HG03469 (cell line): ENCODE measurements at regions not wholly inside any gene's neighbourhood (a gene's known extent, or its start where the extent isn't known, plus 50 kb on each side); places are given as distances from the start of the nearest gene placed in this dataset.
"Not testable (repeated sequence)": the region's sequence is repeated elsewhere in the genome, so short reads cannot be mapped to it uniquely, and the experiment has no call there.

ENCODE experiments used
- ATAC-seq: cut with Tn5 transposase; IDR thresholded peaks from one replicate; pipeline ENCODE4 v1.9.1; 2021; ENCODE audit warnings: mild to moderate bottlenecking, moderate library complexity, moderate number of reproducible peaks; ENCODE audit not compliant: unreplicated experiment

DNA sequence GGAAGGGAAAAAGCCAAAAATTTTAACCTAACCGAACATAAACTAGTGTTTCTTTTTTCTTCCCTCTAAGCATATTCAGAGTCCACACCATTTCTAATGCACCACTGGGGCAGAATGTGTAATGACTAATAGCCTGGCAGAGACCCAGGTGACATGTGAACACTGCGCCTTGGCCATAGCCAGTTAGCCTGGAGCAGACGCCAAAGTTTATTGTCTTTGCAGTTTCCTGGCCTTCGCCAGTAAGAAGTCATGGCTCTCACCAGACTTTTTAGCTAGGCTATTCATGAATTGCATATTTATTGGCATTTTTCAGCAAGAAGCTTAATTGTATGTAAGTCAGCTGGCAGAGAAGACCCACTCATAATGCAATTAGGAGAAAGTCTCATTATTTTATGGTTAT, 182.8 kb upstream of the SLC27A6 start:
- ATAC-seq: no peak

DNA sequence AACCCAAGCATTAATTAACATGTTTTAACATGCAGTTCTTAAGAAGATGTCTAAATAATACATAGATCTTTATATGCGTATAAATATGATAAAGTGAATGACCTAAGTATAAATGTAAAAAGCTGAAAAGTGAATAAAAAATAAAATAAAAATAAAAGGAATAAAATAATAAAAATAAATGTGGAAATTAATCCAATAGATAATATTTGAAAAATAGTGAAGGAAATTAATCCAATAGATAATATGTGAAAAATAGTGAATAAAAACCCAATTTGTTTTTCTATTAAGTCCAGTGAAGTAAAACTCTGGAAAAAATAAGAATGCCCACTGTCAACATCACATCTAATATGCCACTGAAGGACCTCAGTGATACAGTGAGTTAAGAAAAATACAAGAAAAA, 180.6 kb upstream of the SLC27A6 start:
- no peak for ATAC-seq

DNA sequence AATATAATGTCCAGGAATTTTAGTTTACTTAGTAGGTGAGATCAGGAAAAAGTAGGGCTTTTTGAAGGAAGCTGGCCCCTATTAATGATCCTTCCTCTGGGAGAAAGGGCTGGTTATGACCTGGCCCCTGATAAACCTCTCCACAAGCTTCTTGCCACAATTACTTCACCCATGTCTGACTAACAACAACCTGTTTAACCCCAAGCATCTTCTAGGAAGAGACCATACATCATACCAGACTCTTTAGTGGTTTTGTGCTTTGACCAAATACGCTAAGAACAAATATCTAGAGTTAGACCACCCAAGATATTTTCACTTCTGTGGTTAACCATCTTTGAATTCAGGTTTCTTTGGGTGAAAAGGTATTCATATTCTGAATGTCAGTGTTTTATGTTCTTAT, 174.0 kb upstream of the SLC27A6 start:
- no peak for ATAC-seq

- ATAC-seq: no peak
These were observed 168.8 kb upstream of the SLC27A6 start for GRCh38 chr5:128796506-128796905.

DNA sequence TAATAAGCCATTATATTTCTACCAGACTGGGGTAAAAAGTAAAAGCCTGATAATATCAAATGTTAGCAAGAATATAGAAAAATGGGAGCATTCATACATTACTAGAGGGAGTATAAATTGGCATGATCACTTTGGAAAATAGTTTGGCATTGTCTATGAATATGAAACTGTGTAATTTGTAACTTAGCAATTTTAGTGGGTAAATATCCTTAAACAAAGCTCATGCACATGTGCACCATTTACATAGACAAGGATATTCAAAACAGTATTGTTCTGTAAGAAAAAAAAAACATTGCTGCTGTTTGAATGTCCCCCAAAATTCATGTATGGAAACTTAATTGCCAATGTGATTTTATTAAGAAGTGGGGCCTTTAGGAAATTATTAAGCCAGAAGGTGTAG, 166.4 kb upstream of the SLC27A6 start:
- no peak for ATAC-seq

DNA sequence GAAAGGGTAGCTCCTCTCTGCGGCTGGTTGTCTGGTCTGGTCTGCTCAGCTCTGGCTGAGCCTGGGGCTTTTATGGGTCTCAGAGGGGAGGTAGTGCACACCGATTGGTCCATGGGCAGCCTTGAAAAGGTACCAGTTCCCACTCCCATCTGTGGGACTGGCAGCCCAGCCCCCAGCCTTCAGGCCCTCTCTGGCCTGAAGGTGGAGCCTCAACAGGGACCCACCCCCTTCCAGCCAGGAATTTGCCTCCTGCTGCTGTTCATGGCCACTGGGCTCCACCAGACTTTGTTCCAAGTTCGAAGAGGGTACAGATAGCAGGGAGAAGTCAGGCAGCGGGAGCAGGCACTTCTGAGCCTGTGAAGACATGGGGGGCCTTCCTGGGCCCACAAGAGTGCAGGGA, 165.3 kb upstream of the SLC27A6 start:
- ATAC-seq: no peak

GRCh38 chr5:128800377-128800776, 164.9 kb upstream of the SLC27A6 start:
- no peak for ATAC-seq

DNA sequence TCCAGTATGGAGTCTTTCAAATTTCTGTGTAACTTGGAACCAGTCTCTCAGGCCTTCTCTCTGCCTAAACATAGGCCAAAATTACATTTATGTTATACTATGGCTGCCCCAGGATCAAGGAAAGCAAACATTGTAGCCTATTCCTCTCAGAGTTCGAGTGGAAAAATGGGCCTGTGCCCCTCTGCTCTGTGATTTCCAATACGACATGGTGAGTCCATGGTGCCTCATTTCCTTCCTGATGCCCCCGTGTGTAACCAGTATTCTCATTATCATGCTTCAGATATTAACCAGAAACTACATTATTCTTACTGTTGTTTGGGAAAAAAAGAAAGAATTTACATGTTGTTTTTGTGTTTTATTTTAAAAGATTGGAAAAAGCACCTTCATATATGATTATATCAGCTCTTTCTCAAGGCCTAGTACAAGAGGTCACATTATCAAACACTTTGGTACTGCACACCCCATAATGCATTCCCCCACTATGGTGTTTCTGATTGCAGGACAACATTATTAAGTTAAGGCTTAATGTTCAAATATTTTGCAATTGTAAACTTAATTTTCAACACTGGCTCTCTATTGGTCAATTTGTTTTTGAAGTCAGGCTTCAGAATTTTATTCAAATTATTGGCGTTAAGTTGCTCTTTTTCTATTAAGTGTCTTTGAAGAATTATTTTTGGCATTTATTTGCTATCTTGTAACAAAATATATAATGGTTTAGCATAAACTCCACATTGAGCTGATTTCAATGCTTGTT, 151.8 kb upstream of the SLC27A6 start:
- no peak for ATAC-seq

DNA sequence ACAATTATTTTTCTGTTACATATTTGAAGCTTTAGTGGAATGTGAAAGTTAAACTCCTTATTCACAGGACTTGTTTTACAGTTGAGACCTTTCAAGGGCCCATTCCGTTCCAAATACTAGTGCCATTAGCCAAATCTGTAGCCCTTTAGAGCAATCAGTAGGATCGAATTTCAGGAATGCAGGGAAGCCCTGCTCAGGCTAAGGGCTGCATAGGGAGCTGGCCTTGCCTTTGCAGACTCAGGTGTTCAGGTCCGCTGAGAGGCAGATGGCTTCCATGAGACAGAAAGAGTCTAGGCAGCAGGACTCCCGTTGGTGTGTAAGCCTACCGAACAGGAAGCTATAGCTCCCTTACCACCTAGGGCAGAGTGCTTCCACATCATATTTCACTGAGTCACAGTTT, 150.1 kb upstream of the SLC27A6 start:
- ATAC-seq: no peak

GRCh38 chr5:128825826-128826225, 139.5 kb upstream of the SLC27A6 start:
- ATAC-seq: no peak

- ATAC-seq: no peak
These were observed 139.0 kb upstream of the SLC27A6 start for GRCh38 chr5:128826275-128826674.

GRCh38 chr5:128836571-128836970, 128.7 kb upstream of the SLC27A6 start:
- ATAC-seq: no peak

GRCh38 chr5:128838623-128839022, 126.7 kb upstream of the SLC27A6 start:
- no peak for ATAC-seq

- ATAC-seq: no peak
These were observed 123.0 kb upstream of the SLC27A6 start for GRCh38 chr5:128842241-128842640.

DNA sequence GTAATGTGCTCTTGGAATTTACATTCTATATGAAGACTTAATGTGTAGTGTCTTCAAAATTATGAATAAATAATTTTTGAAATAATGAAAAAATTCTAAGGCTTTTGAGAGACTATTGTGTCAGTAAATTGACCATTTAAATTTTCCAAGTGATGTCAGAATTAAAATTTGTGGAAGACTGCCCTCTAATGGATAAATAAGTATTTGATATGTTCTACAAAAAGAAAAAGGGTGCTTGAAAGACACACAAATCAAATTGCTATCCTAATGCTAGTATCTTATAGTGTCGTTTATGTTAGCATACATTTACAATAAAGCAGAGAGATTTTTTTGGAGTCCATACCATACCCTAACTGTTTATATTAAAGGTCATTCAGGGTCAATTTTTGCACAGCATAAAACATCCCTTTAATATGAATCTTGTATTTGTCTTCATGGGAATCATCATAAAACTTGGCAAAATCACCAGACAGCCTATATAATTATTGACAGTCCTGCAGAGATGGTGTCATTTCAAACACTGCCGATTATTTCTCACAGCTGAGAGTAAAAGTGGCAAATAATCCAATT, 120.8 kb upstream of the SLC27A6 start:
- ATAC-seq: no peak

GRCh38 chr5:128850049-128850448, 115.2 kb upstream of the SLC27A6 start:
- ATAC-seq: no peak

DNA sequence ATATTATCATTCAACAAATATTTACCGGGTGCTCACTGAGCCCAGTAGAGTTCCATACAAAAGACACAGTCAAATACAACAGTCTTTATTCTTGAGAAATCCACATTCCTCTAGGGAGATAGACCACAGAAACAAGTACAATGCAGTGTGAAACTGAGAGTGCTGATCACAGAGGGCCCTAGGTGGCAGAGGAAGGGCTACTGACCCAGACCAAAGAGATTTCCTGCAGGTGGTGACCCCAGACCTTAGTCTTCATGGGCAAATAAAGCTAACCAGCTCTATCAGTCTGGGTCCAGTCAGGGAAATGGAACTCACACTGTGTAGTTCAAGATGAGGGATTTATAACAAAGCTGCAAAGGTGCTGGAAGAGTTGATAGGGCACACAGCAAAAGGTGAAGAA, 110.4 kb upstream of the SLC27A6 start:
- no peak for ATAC-seq

DNA sequence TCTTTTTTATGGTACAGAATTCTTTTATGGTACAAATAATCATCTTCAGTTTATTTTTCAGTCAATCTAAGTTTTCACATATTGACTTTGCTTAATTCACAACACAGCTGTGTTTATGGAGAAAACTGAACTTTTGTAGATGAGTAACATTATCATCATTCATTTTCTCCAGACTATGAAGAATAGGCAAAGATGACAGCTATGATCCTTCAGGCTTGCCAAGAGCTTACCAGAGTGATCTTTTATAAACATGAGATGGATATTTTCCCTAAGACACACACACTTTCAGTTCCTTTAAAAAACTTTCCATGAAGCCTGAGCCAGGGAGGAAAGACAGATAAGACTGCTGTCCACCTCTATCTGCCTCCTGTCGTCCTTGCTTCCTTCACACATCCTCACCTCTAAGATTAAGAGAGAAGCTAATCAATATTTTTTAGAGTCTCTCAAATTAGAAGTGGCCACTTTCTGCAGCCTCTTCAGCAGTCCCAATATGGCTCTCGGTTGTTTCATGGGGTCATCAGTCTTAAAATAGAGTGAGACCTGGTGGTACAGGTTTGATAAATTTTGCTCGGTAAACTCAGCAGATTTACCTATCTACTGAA, 108.1 kb upstream of the SLC27A6 start:
- ATAC-seq: no peak

GRCh38 chr5:128858995-128859394, 106.3 kb upstream of the SLC27A6 start:
- no peak for ATAC-seq

- not testable (repeated sequence) for ATAC-seq
These were observed 104.1 kb upstream of the SLC27A6 start for GRCh38 chr5:128861155-128861554.

DNA sequence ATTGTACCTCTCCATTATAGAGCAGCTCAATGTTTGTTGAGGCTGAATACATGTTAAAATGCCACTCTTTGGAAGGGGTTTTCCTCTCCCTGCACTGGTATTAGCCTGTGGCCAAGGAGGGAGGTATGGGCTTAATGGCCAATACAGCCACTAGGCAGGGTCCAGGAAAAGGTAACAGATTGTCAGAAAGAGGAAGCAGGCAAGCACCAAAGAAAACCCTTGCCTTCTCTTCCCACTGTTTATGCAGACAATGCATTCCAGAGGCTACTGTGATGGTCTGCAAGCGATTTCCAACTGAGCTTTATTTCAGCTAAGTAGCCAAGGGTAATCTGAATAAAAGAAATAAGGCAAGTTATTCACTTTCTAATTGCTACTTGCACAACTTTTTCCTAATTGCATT, 95.3 kb upstream of the SLC27A6 start:
- no peak for ATAC-seq

DNA sequence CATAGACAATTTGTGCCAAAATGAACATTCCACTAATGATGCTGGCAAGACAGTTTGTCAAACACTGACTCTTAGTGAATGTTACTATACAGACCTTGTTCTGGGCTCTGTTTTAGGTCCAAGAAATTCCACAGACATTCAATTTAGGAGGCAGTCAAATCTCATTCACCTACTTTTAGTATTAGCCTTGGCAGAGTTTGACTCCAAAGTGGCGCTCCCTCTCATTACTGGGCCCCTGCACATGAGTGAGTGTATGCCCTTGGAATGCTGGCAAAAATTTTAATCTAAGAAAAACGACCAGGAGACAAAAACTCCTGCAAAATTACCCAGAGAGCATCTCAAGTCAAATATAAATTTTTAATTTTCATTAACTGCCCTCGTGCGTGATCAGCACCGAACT, 94.9 kb upstream of the SLC27A6 start:
- no peak for ATAC-seq
